Left lung (tissue), 4 donors: ENCODE measurements at regions not wholly inside any gene's neighbourhood (a gene's known extent, or its start where the extent isn't known, plus 50 kb on each side); places are given as distances from the start of the nearest gene placed in this dataset.

ENCODE experiments used
- ATAC-seq: fragments of 200-7000 bp; cut with Tn5 transposase; one replicate; pipeline ENCODE4 v1.9.1; 2020; ENCODE audit warnings: moderate library complexity
- DNase-seq, 4 donors: peaks; one replicate each; pipeline ENCODE4 v3.0.0-alpha.2; 2013 to 2020
- H3K27ac ChIP-seq, 2 donors: fragments of 200-600 bp; sonication (generic) in 1 of 2; one replicate each; pipeline versions ENCODE4 v1.5.0 to v1.8.0; 2020 to 2021
- H3K27me3 ChIP-seq, 2 donors: fragments of 200-600 bp; sonication (generic) in 1 of 2; one replicate each; pipeline versions ENCODE4 v1.5.0 to v1.8.0; 2020 to 2021
- H3K36me3 ChIP-seq, 2 donors: fragments of 200-600 bp; sonication (generic) in 1 of 2; one replicate each; pipeline versions ENCODE4 v1.5.0 to v1.8.0; 2020 to 2021
- H3K4me1 ChIP-seq, 2 donors: fragments of 200-600 bp; one replicate each; pipeline ENCODE4 v1.8.0; 2021
- H3K4me3 ChIP-seq, 2 donors: fragments of 200-600 bp; sonication (generic) in 1 of 2; one replicate each; pipeline versions ENCODE4 v1.5.0 to v1.8.0; 2020 to 2021; ENCODE audit warnings: mild to moderate bottlenecking in 1 of 2
- H3K9me3 ChIP-seq, 2 donors: fragments of 200-600 bp; sonication (generic) in 1 of 2; one replicate each; pipeline versions ENCODE4 v1.5.0 to v1.8.0; 2020 to 2021
- intact Hi-C, 2 donors: fragments of 100-400 bp; cut with DNase I; formaldehyde crosslinking; loops; one replicate each; pipeline versions ENCODE4 v1.11.2 to v1.14.2; 2022
- TF ChIP-seq, protein P1 (sequence below), 2 donors: fragments of 200-600 bp; sonication (generic) in 1 of 2; IDR thresholded peaks; one replicate each; pipeline versions ENCODE4 v1.5.0 to v1.8.0; 2021; ENCODE audit warnings: antibody characterized with exemption in 2 of 2
- donor health status: DM: no; HTN: yes; CAD: no.
- donor health status: DM: no; HTN: no; CAD: no.

- H3K9me3 ChIP-seq = no peaks in the 10 kb centered on the region
- H3K4me1 ChIP-seq = no peaks in the 10 kb centered on the region
- TF ChIP-seq, protein P1, sequence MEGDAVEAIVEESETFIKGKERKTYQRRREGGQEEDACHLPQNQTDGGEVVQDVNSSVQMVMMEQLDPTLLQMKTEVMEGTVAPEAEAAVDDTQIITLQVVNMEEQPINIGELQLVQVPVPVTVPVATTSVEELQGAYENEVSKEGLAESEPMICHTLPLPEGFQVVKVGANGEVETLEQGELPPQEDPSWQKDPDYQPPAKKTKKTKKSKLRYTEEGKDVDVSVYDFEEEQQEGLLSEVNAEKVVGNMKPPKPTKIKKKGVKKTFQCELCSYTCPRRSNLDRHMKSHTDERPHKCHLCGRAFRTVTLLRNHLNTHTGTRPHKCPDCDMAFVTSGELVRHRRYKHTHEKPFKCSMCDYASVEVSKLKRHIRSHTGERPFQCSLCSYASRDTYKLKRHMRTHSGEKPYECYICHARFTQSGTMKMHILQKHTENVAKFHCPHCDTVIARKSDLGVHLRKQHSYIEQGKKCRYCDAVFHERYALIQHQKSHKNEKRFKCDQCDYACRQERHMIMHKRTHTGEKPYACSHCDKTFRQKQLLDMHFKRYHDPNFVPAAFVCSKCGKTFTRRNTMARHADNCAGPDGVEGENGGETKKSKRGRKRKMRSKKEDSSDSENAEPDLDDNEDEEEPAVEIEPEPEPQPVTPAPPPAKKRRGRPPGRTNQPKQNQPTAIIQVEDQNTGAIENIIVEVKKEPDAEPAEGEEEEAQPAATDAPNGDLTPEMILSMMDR (IDR thresholded peaks at IDR 0.05) = no peak
- no peak overlapping the region for H3K4me3 ChIP-seq
- intact Hi-C loops = no loop called here
- no peak overlapping the region for H3K27ac ChIP-seq
- H3K36me3 ChIP-seq = no peaks in the 10 kb centered on the region
- DNase-seq (no peak), ATAC-seq (no peak)
- H3K27me3 ChIP-seq = no peaks in the 10 kb centered on the region
Measured at GRCh38 chr6:156098839-156099238, 643.2 kb upstream of the NOX3 start.

- Histone ChIP-seq H3K27me3 (no peaks in the 10 kb centered on the region), H3K4me3 (no peak overlapping the region), H3K27ac (no peak overlapping the region), H3K9me3 (peaks cover 0 to 38% of the 10 kb centered on the region in 2 donors), H3K4me1 (no peaks in the 10 kb centered on the region), H3K36me3 (no peaks in the 10 kb centered on the region)
- intact Hi-C loops = no loop called here
- no peak for ATAC-seq
- TF ChIP-seq, protein P1 (IDR thresholded peaks at IDR 0.05) = no peak
- no peak for DNase-seq
Measured at GRCh38 chr6:156087487-156087886, 631.8 kb upstream of the NOX3 start.

DNA sequence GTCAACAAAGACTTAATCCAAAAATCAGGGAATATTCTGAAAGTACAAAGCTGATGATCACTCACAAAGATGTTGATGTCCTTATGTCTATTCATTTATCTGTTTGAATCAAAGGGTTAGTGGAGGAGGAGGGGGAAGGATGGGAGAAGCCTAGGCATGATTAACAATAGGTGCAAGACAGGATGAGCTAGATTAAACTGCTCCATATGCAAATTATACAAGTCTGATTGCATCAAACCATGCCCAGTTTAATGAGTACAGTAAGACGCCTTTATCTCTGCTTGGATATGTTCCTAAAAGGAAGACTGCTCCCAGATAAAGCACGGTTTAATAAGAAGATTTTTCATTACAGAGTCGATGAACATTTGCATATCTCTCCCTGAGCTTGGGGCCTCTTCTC is 626.4 kb upstream of the NOX3 start:
- DNase-seq (no peak), ATAC-seq (no peak)
- Histone ChIP-seq H3K27me3 (no peaks in the 10 kb centered on the region), H3K36me3 (no peaks in the 10 kb centered on the region), H3K4me3 (no peak overlapping the region), H3K27ac (no peak overlapping the region), H3K9me3 (peaks cover 0 to 18% of the 10 kb centered on the region in 2 donors), H3K4me1 (no peaks in the 10 kb centered on the region)
- TF ChIP-seq, protein P1 (IDR thresholded peaks at IDR 0.05) = no peak
- intact Hi-C loops = no loop called here

- TF ChIP-seq, protein P1 (IDR thresholded peaks at IDR 0.05) = no peak
- no peaks in the 10 kb centered on the region for H3K4me1 ChIP-seq
Measured at GRCh38 chr6:156080371-156080770, 624.7 kb upstream of the NOX3 start.

DNA sequence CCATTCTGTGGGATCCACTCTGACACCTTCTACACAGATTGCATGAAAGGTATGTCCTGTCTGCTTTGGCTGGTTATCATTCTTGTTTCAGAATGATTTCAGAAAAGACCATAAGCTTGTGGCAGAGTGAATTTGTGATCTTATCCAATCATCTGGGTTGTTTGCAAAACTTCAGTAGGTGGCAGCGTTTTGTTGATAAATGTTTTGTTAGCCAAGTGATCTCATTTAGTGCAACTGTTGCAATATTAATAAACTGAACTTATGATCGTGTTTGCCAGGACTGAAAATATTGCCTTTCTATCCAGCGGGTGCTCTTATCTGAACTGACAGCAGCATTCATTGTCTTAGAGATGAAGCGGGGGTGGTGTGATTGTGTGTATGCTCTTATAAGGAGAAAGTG is 613.2 kb upstream of the NOX3 start:
- Histone ChIP-seq H3K27ac (no peak overlapping the region), H3K4me1 (no peaks in the 10 kb centered on the region), H3K9me3 (no peaks in the 10 kb centered on the region), H3K4me3 (no peak overlapping the region), H3K27me3 (no peaks in the 10 kb centered on the region), H3K36me3 (no peaks in the 10 kb centered on the region)
- TF ChIP-seq, protein P1 (IDR thresholded peaks at IDR 0.05) = no peak
- ATAC-seq = no peak
- DNase-seq = no peak
- intact Hi-C loops = no loop called here

More at GRCh38 chr6:156080371-156080770, 624.7 kb upstream of the NOX3 start:
- ATAC-seq (no peak), DNase-seq (no peak)
- H3K9me3 ChIP-seq = peaks cover 0 to 8% of the 10 kb centered on the region in 2 donors
- H3K36me3 ChIP-seq = no peaks in the 10 kb centered on the region
- no peak overlapping the region for H3K4me3 ChIP-seq
- intact Hi-C loops = no loop called here
- H3K27ac ChIP-seq = no peak overlapping the region
- H3K27me3 ChIP-seq = no peaks in the 10 kb centered on the region
